SK-N-SH treated with all-trans-retinoic acid at 6 μM for 48 hours (cell line): ENCODE measurements at regions not wholly inside any gene's neighbourhood (a gene's known extent, or its start where the extent isn't known, plus 50 kb on each side); places are given as distances from the start of the nearest gene placed in this dataset.

Experiments
- ATAC-seq: fragments of 200-7000 bp; cut with Tn5 transposase; 3 replicates; pipeline ENCODE4 v1.9.1; 2020; ENCODE audit warnings: mild to moderate bottlenecking, moderate library complexity
- ARNTL ChIP-seq: fragments of 450-650 bp; formaldehyde crosslinking; IDR thresholded peaks from 2 replicates; pipeline ENCODE4 v1.5.0; 2020; ENCODE audit warnings: low read depth, mild to moderate bottlenecking, moderate library complexity, borderline replicate concordance
- BACH2 ChIP-seq: fragments of 250-450 bp; sonication (Bioruptor Pico); IDR thresholded peaks from 2 replicates; pipeline ENCODE4 v1.9.0; 2021; ENCODE audit warnings: mild to moderate bottlenecking, borderline replicate concordance
- CREB5 ChIP-seq: fragments of 250-450 bp; sonication (Bioruptor Pico); IDR thresholded peaks from 2 replicates; pipeline ENCODE4 v1.5.1; 2020; ENCODE audit warnings: low read depth, mild to moderate bottlenecking, moderate library complexity
- CSDC2 ChIP-seq: fragments of 250-450 bp; sonication (Bioruptor Pico); IDR thresholded peaks from 2 replicates; pipeline ENCODE4 v1.5.0; 2020; ENCODE audit warnings: mild to moderate bottlenecking, moderate library complexity
- CSRNP3 ChIP-seq: fragments of 250-450 bp; sonication (Bioruptor Pico); IDR thresholded peaks from 2 replicates; pipeline ENCODE4 v1.5.1; 2021; ENCODE audit warnings: mild to moderate bottlenecking, moderate library complexity
- ESRRG ChIP-seq: fragments of 250-450 bp; sonication (Bioruptor Pico); IDR thresholded peaks from 2 replicates; pipeline ENCODE4 v1.6.1; 2021; ENCODE audit warnings: mild to moderate bottlenecking
- GLIS3 ChIP-seq: fragments of 250-450 bp; sonication (Bioruptor Pico); IDR thresholded peaks from 2 replicates; pipeline ENCODE4 v1.5.0; 2020; ENCODE audit warnings: mild to moderate bottlenecking, moderate library complexity
- OSR1 ChIP-seq: fragments of 250-450 bp; sonication (Bioruptor Pico); IDR thresholded peaks from 2 replicates; pipeline ENCODE4 v1.8.0; 2022; ENCODE audit warnings: moderate library complexity, mild to moderate bottlenecking, inconsistent platforms
- PATZ1 ChIP-seq: fragments of 250-450 bp; sonication (Bioruptor Pico); IDR thresholded peaks from 2 replicates; pipeline ENCODE4 v1.8.0; 2020; ENCODE audit warnings: mild to moderate bottlenecking, moderate library complexity, borderline replicate concordance
- POU6F1 ChIP-seq: fragments of 250-450 bp; sonication (Bioruptor Pico); IDR thresholded peaks from 2 replicates; pipeline ENCODE4 v1.8.0; 2021; ENCODE audit warnings: low read depth, mild to moderate bottlenecking, moderate library complexity, borderline replicate concordance
- SNAI2 ChIP-seq: fragments of 250-450 bp; sonication (Bioruptor Pico); IDR thresholded peaks from 2 replicates; pipeline ENCODE4 v1.5.0; 2020; ENCODE audit warnings: mild to moderate bottlenecking, moderate library complexity
- TCF4 ChIP-seq: fragments of 250-450 bp; sonication (Bioruptor Pico); IDR thresholded peaks from 2 replicates; pipeline ENCODE4 v1.8.0; 2021; ENCODE audit warnings: mild to moderate bottlenecking, moderate library complexity, borderline replicate concordance
- TOX ChIP-seq: fragments of 250-450 bp; sonication (Bioruptor Pico); IDR thresholded peaks from 2 replicates; pipeline ENCODE4 v1.8.0; 2021; ENCODE audit warnings: mild to moderate bottlenecking, moderate library complexity, borderline replicate concordance
- TSHZ2 ChIP-seq: fragments of 250-450 bp; sonication (Bioruptor Pico); IDR thresholded peaks from 2 replicates; pipeline ENCODE4 v1.5.0; 2020; ENCODE audit warnings: mild to moderate bottlenecking, moderate library complexity
- ZC3H10 ChIP-seq: fragments of 250-450 bp; sonication (Bioruptor Pico); IDR thresholded peaks from 2 replicates; pipeline ENCODE4 v1.5.1; 2021; ENCODE audit warnings: mild to moderate bottlenecking, moderate library complexity
- ZFP30 ChIP-seq: fragments of 450-650 bp; formaldehyde crosslinking; IDR thresholded peaks from 2 replicates; pipeline ENCODE4 v1.5.0; 2022; ENCODE audit warnings: mild to moderate bottlenecking, moderate library complexity
- ZNF565 ChIP-seq: fragments of 450-650 bp; formaldehyde crosslinking; conservative IDR thresholded peaks from 2 replicates; pipeline ENCODE4 v1.5.0; 2020; ENCODE audit warnings: low read depth, mild to moderate bottlenecking, moderate library complexity
- ZNF70 ChIP-seq: fragments of 450-650 bp; formaldehyde crosslinking; IDR thresholded peaks from 2 replicates; pipeline ENCODE4 v1.5.0; 2020; ENCODE audit warnings: mild to moderate bottlenecking, moderate library complexity
- ZNF8 ChIP-seq: fragments of 450-650 bp; formaldehyde crosslinking; IDR thresholded peaks from 2 replicates; pipeline ENCODE4 v1.5.0; 2020; ENCODE audit warnings: mild to moderate bottlenecking, moderate library complexity

- ATAC-seq, result no peak
- TF ChIP-seq ZNF565 (no peak), CSRNP3 (CRISPR knock-in tag) (no peak), TOX (CRISPR knock-in tag) (no peak), ESRRG (CRISPR knock-in tag) (no peak), POU6F1 (CRISPR knock-in tag) (no peak), ZNF70 (CRISPR knock-in tag) (no peak), TCF4 (no peak), ZC3H10 (CRISPR knock-in tag) (no peak), ARNTL (CRISPR knock-in tag) (no peak), SNAI2 (CRISPR knock-in tag) (no peak), GLIS3 (CRISPR knock-in tag) (no peak), OSR1 (CRISPR knock-in tag) (no peak), ZFP30 (CRISPR knock-in tag) (no peak)
These were observed 183.8 kb downstream of the CCDC59 start for GRCh38 chr12:82174383-82174782.

GRCh38 chr12:82149045-82149444 is 209.1 kb downstream of the CCDC59 start:
- no peak for ATAC-seq
- TF ChIP-seq CSDC2 (CRISPR knock-in tag) (no peak), BACH2 (CRISPR knock-in tag) (no peak), PATZ1 (no peak), CSRNP3 (CRISPR knock-in tag) (no peak), ZC3H10 (CRISPR knock-in tag) (no peak), ZNF70 (CRISPR knock-in tag) (no peak)

- no peak for ATAC-seq
- TF ChIP-seq PATZ1, result no peak
- TF ChIP-seq GLIS3 (CRISPR knock-in tag), result no peak
- TF ChIP-seq CREB5 (CRISPR knock-in tag), result no peak
- TF ChIP-seq ZNF565, result no peak
- TF ChIP-seq ZNF8, result no peak
- TF ChIP-seq SNAI2 (CRISPR knock-in tag), result no peak
- no peak for TF ChIP-seq CSRNP3 (CRISPR knock-in tag)
- no peak for TF ChIP-seq TSHZ2 (CRISPR knock-in tag)
- TF ChIP-seq ESRRG (CRISPR knock-in tag), result no peak
These were observed 211.4 kb downstream of the CCDC59 start for GRCh38 chr12:82146740-82147139.
